ENCODE measurements at regions not wholly inside any gene's neighbourhood (a gene's known extent, or its start where the extent isn't known, plus 50 kb on each side); places are given as distances from the start of the nearest gene placed in this dataset.

DNA sequence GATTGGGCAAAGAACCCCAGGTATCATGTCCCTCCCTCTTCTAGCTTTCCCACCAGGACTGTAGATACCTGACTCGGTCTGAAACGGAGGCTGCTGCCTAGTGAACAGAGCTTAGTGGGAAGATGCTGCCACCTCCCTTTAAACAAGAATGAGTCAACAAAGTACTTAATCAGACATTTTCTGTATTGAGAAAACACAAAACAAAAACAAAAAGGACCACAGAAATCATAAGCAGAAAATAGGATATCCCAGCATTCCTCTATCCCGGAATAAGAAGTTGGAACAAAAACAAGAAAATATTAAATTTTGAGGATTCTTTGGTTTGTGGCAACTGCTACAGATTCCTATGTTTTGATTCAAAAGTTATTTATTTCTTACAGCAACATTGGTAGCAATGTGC is 51.7 kb upstream of the COL8A1 start:
- Histone ChIP-seq H3K27ac (ENCODE audit: low read depth, low read length) (no peak overlapping the region), H3K9me2 (replicated peaks; ENCODE audit: insufficient read depth, low read length) (no peaks in the 10 kb centered on the region), H3K27me3 (ENCODE audit: low read length) (no peaks in the 10 kb centered on the region), H3K79me2 (ENCODE audit: insufficient read depth, low read length) (no peaks in the 10 kb centered on the region), H3K9me3 (ENCODE audit: insufficient read depth, low read length) (no peaks in the 10 kb centered on the region), H3K9ac (ENCODE audit: low read length) (no peak overlapping the region), H3K4me3 (ENCODE audit: insufficient read depth, low read length, poor library complexity, severe bottlenecking) (no peak overlapping the region), H4K20me1 (ENCODE audit: low read depth, low read length) (no peaks in the 10 kb centered on the region), H3F3A (ENCODE audit: insufficient read depth) (no peaks in the 10 kb centered on the region), H2AFZ (ENCODE audit: low read depth, low read length, severe bottlenecking) (no peak overlapping the region), H3K4me2 (ENCODE audit: low read depth, low read length, poor library complexity, severe bottlenecking) (no peak overlapping the region), H3K36me3 (ENCODE audit: low read length) (no peaks in the 10 kb centered on the region)
- TF ChIP-seq, protein P1, sequence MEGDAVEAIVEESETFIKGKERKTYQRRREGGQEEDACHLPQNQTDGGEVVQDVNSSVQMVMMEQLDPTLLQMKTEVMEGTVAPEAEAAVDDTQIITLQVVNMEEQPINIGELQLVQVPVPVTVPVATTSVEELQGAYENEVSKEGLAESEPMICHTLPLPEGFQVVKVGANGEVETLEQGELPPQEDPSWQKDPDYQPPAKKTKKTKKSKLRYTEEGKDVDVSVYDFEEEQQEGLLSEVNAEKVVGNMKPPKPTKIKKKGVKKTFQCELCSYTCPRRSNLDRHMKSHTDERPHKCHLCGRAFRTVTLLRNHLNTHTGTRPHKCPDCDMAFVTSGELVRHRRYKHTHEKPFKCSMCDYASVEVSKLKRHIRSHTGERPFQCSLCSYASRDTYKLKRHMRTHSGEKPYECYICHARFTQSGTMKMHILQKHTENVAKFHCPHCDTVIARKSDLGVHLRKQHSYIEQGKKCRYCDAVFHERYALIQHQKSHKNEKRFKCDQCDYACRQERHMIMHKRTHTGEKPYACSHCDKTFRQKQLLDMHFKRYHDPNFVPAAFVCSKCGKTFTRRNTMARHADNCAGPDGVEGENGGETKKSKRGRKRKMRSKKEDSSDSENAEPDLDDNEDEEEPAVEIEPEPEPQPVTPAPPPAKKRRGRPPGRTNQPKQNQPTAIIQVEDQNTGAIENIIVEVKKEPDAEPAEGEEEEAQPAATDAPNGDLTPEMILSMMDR (IDR thresholded peaks at IDR 0.05; ENCODE audit: insufficient read depth, low read length, poor library complexity, severe bottlenecking) = no peak
- no peak for TF ChIP-seq EZH2phosphoT487 (conservative IDR thresholded peaks at IDR 0.05; ENCODE audit: low read length)

GRCh38 chr3:99579965-99580364 is 58.4 kb upstream of the COL8A1 start:
- H3K27me3 ChIP-seq (ENCODE audit: low read length) = no peaks in the 10 kb centered on the region
- H2AFZ ChIP-seq (ENCODE audit: low read depth, low read length, severe bottlenecking) = no peak overlapping the region
- no peaks in the 10 kb centered on the region for H3K9me3 ChIP-seq (ENCODE audit: insufficient read depth, low read length)
- H3K4me3 ChIP-seq (ENCODE audit: insufficient read depth, low read length, poor library complexity, severe bottlenecking) = no peak overlapping the region
- no peak overlapping the region for H3K9ac ChIP-seq (ENCODE audit: low read length)
- H3K36me3 ChIP-seq (ENCODE audit: low read length) = no peaks in the 10 kb centered on the region
- no peak overlapping the region for H3K27ac ChIP-seq (ENCODE audit: low read depth, low read length)
- H3K9me2 ChIP-seq (replicated peaks; ENCODE audit: insufficient read depth, low read length) = no peaks in the 10 kb centered on the region
- H3K4me2 ChIP-seq (ENCODE audit: low read depth, low read length, poor library complexity, severe bottlenecking) = no peak overlapping the region
- H3K79me2 ChIP-seq (ENCODE audit: insufficient read depth, low read length) = no peaks in the 10 kb centered on the region
- H4K20me1 ChIP-seq (ENCODE audit: low read depth, low read length) = no peaks in the 10 kb centered on the region
- H3F3A ChIP-seq (ENCODE audit: insufficient read depth) = no peaks in the 10 kb centered on the region
- TF ChIP-seq, protein P1 (IDR thresholded peaks at IDR 0.05; ENCODE audit: insufficient read depth, low read length, poor library complexity, severe bottlenecking) = no peak
- no peak for TF ChIP-seq EZH2phosphoT487 (conservative IDR thresholded peaks at IDR 0.05; ENCODE audit: low read length)

- Histone ChIP-seq H3K4me3 (ENCODE audit: insufficient read depth, low read length, poor library complexity, severe bottlenecking) (no peak overlapping the region), H4K20me1 (ENCODE audit: low read depth, low read length) (no peaks in the 10 kb centered on the region), H3F3A (ENCODE audit: insufficient read depth) (no peaks in the 10 kb centered on the region), H3K36me3 (ENCODE audit: low read length) (no peaks in the 10 kb centered on the region), H3K27me3 (ENCODE audit: low read length) (no peaks in the 10 kb centered on the region), H3K9me3 (ENCODE audit: insufficient read depth, low read length) (no peaks in the 10 kb centered on the region), H3K27ac (ENCODE audit: low read depth, low read length) (no peak overlapping the region), H3K4me2 (ENCODE audit: low read depth, low read length, poor library complexity, severe bottlenecking) (no peak overlapping the region), H3K79me2 (ENCODE audit: insufficient read depth, low read length) (no peaks in the 10 kb centered on the region), H3K9me2 (replicated peaks; ENCODE audit: insufficient read depth, low read length) (no peaks in the 10 kb centered on the region), H3K9ac (ENCODE audit: low read length) (no peak overlapping the region), H2AFZ (ENCODE audit: low read depth, low read length, severe bottlenecking) (no peak overlapping the region)
- TF ChIP-seq EZH2phosphoT487 (conservative IDR thresholded peaks at IDR 0.05; ENCODE audit: low read length) = no peak
- TF ChIP-seq, protein P1 (IDR thresholded peaks at IDR 0.05; ENCODE audit: insufficient read depth, low read length, poor library complexity, severe bottlenecking) = no peak
Measured at GRCh38 chr3:99579246-99579645, 59.1 kb upstream of the COL8A1 start.

Measured in SU-DHL-6 (cell line).